ENCODE measurements at regions not wholly inside any gene's neighbourhood (a gene's known extent, or its start where the extent isn't known, plus 50 kb on each side); places are given as distances from the start of the nearest gene placed in this dataset.

DNA sequence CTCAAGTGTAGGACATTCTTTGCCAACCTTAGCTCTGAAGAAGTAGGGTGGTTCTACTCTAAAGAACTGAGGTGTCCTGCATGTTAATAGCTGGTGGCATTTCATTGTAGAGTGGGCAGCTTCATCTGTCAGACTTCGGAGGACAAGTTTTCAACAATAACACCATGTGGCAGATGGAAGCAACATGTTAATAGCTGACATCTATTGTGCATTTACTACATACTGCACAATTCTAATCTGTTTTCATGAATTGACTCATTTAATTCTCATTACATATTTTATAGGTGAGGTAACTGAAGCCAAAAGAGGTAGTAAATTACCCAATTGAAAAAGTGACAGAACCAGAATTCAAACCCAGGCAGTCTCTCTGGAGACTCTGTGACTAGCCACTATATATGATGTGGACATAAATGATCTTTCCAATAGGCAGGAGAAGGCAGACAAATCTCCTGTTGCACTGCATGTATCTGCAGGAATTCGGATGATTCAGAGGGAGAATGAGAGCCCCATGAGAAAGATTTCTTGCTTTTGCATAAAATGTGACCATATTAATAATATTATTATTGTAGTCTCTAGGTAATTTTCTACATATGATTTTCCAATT lies 137.2 kb upstream of the E2F7 start:
- no peak for DNase-seq

DNA sequence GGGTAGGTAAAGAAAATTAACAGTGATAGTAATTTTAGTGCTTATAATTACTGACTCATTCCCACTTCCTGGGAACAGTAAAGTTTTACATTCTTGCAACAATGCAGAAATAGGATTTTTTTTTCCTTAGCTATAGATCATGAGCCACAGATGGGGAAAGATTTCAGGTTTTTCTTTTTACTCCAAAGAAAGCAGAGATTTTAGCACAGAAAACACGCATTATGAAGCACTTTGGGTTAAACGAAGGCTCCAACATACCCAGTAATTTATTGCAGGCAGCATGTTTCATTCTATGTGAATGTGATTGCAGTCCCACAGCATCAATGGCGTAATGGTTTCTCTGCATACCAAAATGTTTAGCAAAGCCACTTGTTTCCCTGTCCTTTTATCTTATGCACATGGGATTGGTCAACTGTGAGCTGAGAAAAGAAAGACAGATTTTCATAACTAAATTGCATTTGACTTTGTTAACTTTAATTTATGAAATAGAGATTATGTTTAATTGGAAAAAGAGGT lies 124.6 kb upstream of the E2F7 start:
- no peak for DNase-seq

DNA sequence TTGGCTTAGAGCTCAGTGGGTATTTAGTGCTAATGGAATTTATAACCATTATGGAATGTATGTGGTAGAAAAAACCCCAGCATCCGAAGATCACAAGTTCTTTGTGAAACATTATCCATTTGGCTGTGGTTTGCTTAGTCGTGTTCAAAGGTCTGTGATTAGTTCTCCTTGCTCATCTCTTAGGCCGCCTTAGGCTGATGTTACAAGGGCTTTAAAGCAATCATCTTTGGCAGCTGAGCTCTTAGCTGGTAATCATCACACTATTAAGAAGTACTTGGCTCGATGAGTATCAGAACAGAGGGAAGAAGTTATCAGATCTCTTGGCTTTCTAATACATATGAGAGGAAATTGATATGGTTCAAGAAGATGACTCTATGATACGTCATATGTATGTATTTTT lies 124.1 kb upstream of the E2F7 start:
- no peak for DNase-seq

DNA sequence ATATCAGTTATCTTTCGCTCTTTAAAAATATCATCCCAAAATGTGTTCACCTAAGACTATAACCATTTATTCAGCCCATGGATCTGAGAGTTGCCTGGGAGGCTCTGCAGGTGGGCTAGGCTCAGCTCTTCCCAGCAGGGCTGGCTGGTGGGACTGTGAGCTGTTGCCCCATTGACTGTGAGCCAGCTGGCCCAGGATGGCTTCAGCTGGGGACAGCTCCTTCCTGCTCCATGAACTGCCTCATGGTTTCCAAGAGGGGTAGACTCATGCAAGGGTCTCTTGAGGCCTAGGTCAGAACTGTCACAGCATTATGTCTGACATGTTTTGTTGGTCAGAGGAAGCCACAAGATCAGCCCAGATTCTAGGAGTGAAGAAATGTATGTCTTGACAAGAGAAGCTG lies 114.1 kb upstream of the E2F7 start:
- no peak for DNase-seq

DNA sequence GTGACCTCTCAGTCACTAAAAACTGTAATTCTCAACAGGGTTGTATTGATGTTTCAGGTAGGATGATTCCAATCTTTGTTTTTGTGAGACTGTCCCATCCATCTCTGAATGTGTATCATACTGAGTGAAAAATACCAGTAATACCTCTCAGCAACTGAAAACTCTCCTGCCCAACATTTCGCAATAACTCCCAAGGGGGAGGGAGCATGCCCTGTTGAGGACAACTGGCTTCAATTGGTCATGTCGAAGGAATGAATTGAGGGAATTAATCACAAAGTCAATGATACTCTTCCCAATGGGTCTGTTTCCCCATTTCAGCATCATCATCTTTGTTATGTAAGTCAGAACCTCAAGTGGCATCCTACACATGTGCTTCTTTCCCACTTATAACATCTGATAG lies 102.4 kb upstream of the E2F7 start:
- DNase-seq = no peak

DNA sequence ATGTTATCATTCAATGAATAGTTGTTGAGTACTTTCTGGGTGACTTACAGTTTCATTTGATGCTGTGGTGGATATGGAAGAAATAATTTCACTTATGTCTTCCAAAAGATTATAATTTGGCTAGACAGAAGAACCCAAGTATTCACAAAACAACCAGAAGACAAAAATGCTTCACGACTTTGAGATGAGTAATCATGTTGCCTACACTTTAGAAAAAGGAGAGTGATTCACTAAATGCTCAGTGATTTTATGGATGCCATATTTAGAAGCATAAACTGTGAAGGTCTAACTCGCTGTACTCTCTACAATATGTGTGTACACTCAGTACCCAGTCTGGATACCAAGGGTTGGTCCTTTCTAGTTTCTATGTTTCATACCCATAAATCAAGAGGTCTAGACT lies 101.3 kb upstream of the E2F7 start:
- no peak for DNase-seq

DNA sequence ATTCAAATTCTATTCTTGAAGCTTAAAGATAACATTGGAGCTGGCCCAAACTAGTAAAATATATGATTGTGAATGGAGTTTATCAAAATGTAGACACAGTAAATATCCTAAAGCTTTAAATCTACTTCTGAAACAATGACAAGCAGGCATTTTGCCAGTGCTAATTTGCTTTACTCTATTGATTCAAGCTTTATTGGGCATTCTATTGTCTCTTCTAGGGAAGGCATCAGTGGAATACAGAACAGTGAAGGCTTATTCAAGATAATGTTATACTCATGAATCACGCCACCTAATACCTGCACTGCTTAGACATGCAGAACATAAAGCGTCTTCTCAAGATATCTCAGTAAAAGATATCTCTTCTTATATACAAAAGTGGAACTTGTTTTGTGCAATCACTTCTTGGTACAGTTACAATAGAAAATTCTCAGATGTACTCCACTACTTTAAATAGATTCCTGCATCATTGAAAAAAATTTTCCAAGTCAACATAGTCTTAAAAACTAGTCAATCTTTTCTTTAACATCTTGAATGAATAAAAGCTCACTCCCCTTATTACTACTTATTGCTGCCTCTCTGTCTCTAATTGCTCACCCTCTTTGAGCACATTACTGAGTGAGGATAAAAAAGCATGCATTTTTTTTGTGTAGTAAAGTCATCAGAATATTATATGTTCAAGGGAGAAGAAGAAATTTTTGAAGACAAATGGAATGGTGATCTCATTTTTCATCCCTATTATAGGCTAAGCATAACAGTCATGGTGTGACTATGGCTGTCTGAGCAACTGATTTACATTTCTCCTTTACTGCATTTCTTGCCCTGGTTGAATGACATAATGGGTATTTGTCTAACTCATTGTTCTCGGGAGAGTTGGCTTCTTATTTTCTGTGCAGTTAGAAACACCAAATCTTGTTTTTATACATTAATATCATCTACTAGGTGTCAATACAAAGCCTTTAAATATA lies 98.0 kb upstream of the E2F7 start:
- DNase-seq = no peak

DNA sequence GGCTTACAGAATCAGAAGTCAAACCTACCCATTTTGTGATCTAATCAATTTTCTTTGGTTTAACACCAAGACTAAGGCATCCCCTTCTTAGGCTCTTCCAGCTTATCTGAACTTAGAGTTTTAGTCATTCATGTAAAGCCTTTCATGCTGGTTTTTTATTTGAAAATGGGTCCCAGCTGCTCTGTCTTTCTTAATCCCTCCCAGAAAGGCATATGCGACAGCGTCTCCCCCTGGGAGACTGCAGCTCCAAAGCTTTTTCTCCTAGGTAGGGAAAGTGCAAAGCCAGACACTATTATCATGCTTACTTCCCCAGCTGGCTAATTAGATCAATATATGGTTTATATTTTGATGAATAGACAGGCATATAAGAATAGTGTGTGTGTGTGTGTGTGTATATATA lies 96.6 kb upstream of the E2F7 start:
- no peak for DNase-seq

DNA sequence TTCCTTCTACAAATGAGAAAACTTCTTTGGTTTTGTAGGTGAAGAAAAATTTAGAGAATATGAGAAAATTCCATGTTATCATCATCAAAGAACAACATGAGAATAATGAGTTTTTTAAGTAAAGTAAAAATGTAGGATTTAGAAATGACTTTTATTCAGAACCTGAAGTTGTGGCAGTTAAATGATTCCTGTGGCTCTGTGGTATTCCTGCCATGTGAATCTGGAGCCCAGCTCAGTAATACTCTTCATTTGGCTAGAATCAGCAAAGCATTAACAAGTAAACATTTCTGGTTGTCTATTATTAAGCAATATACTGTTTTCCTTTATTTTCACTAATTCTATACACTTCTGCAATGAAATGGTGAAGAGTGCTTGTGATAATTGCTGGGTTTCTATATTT lies 95.6 kb upstream of the E2F7 start:
- no peak for DNase-seq

GRCh38 chr12:77153706-77154105 lies 88.3 kb upstream of the E2F7 start:
- DNase-seq = no peak

DNA sequence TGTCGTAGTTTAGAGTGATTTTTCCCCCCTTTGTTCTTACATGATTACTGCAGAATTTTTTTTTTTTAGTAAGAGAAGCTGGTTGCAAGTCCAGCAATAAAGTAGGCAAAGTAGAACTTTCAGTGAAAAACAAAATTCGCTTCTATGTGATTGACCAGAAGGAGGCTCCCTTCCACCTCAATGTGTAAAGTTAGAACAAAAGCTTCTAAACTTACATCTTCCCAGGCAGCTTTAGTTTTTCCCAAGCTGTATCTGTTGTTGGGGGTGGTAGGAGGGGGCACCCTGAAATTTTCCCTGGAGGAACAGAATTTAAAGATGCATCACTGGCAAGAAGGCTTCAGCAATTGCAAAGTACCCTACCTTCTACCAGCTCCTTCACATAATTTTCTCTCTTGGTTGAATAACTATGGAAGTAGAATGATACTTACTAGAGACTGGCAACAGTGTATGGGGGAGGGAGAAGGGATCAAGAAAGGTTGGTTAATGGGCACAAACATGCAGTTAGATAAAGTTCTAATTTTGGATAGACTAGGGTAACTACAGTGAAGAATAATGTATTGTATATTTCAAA lies 87.3 kb upstream of the E2F7 start:
- DNase-seq = peak in 1 of 4 experiments; percentile 0

DNA sequence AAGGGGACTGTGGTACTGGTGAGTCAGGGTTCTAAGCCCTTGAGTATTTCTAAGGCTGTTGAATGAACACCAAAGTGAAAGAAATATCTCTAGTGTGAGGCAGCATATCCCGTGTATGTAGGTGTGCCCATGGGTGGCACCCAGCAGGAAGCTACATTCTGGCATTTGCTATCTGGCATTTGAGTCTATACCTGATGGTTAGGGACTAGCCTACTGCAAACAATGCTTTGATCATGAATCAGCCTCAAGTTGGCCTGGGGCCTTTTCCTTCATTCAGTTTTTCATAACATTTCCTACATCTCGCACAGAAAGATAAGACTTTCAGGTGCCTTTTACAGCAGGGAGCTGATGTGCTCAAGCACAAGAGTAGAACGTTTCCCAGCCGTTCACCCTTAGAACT lies 85.7 kb upstream of the E2F7 start:
- no peak for DNase-seq

- DNase-seq = peak in 3 of 4 experiments; percentile 4 to 20 (median 11)
These were observed 68.2 kb upstream of the E2F7 start for GRCh38 chr12:77133566-77133965.

DNA sequence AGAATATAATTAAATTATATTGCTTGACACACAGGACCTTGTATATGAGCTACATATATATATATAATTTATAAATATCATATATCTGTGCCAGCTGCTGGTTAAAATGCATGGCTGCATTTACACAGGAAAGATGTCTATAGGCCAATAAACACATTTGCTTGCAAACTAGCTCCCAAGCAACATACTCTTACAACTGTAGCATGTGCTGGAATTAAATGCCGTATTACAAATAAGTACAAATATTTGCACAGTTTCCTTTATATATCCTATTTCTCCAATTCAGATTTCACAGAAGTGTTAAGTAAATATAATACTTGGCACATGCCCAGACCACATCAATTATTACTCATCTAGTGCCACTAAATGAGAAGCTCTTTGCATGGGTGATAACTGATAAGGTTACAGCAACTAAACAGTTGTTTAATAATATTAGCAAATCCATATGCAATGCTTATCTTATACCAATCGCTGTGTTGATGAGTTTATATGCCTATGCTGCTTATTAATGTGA lies 66.7 kb upstream of the E2F7 start:
- no peak for DNase-seq

DNA sequence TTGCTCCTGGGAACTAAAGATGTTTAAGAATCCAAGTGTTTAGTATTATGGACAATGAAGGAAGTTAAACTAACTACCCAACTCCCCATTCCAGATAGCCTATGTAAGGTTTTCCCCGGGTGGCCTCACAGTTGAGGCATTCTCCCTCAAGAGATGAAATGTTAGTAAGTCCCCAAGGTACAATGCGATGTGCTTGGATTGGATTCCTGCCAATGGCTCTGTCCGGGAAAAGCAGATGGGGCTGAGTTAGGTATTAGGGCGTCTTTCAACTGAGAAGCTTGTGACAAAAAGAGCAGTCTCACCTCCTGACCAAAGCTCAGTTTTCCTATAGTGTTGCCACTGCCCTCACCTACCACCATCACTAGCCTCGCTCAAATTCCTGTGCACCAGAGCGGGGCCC lies 64.8 kb upstream of the E2F7 start:
- DNase-seq = no peak

DNA sequence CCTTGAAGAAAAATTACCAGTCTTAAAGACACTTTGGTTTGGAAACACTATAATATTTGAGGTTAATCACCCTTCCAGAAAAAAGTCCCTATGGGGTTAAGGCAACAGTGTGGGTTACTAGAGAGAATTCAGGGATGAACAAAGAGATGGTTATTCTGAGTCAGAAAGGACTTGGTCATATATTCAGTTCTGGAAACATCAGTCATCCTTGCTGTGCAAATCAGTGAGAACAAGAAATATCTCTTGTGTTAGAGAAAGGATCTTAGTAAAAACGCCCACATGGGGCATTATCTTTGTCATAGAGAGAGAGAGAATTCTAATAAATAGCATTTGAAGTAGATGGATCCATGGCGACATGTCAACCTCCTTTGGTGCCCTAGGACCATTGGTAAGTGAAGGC lies 59.4 kb upstream of the E2F7 start:
- DNase-seq = no peak

DNA sequence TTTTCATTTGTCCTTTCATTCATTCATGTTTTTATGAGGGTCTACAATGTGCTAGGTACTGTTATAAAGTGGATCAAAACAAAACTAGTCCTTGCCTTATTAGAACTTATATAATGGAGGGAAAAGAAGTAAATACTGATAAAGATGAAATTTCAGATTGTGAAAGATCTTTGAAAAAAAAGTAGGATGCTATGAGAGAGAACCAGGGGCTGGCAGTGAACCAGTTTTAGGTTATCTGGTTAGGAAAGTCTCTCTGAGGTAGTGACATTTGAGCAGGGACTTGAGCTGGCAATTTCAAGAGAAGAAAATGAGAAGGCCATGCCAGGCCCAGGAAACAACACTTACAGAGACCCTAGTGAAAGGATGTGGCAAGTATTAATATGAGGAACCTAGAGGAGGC lies 57.3 kb upstream of the E2F7 start:
- DNase-seq = no peak

GRCh38 chr12:77122236-77122635 lies 56.9 kb upstream of the E2F7 start:
- no peak for DNase-seq

DNA sequence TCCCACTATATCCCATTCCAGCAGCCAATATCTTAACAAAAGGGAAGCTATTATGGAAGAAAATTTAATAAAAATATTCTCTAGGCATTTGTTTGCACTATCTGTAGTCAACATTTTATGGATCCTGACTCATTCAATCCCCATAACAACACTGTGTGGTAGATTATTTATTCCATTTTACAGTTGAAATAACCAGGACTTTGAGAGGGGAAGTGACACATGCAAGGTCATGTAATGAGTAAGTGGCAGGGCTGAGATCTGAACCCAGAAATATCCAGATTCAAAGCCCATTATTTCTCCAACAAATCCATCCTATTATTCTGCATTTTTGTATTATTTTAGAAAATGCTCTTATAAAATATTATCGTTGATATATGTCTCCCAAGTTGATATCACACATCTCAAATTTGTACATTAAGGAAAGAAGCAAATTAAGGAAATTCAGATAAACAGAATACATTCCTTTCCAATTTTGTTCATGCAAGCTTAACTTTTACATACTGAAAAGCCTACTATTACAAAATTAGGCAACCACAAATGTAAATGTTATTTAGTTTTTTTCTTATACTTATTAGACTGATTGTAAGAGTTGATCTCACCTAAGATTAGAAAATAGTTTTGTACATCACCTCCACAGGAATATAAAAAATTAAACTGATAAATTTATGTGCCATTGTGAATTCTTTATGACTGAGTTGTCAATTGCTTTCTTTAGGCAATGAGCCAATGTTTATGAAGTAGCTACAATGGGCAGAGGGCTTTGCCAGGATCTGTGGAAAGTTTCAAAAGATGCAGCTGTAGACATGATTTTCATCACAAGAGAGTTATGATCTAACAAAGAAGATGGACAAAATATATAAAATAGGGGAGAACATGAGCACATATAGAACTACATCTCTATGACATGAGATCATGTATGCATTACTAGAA lies 55.1 kb upstream of the E2F7 start:
- DNase-seq = no peak

- DNase-seq = no peak
These were observed 53.3 kb upstream of the E2F7 start for GRCh38 chr12:77118696-77119095.

DNA sequence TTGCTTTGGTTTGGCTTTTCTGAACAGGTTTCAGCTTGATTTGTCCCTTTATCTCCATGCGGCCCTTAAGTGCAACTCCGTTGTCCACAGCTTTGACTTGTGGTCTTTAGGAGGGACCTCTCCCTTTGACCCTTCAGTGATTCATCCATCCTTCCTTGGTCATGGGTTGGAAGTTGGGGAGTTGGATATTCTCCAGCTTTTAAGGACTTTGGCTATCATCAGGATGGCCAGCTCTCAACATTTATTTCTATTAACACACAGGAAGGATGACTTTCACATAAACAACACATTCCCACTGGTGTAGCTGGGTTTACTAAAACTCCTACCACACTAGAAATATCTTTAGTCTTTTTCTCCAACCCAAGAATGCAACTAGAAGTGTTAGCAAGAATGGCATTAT lies 50.9 kb upstream of the E2F7 start:
- no peak for DNase-seq

GRCh38 chr12:77115471-77115870 lies 50.1 kb upstream of the E2F7 start:
- no peak for DNase-seq
